Endothelial cell of umbilical vein (primary cell): ENCODE measurements at regions not wholly inside any gene's neighbourhood (a gene's known extent, or its start where the extent isn't known, plus 50 kb on each side); places are given as distances from the start of the nearest gene placed in this dataset.

Experiments used
- BruUV-seq: library from RNA; stranded (reverse); fragments of 400-500 nt; replicated peaks from 2 replicates; lab custom pipeline; 2021; lab: Mats Ljungman, UMichigan
- CTCF ChIA-PET: fragments of 300-600, 350-600 bp; sonication (Branson Sonifier 250); formaldehyde crosslinking; loops from one replicate; lab custom pipeline; 2021; ENCODE audit warnings: antibody characterized with exemption, inconsistent platforms; lab: Charles Lee
- POLR2A ChIA-PET: fragments of 300-600, 350-600 bp; sonication (Branson Sonifier 250); formaldehyde crosslinking; loops from one replicate; lab custom pipeline; 2021; ENCODE audit warnings: antibody characterized with exemption, inconsistent platforms; lab: Charles Lee
- DNase-seq: peaks from one replicate; pipeline ENCODE4 v3.0.0-alpha.2; 2011; ENCODE audit warnings: low read depth, low spot score
- FAIRE-seq: peaks from 2 replicates; lab custom pipeline; 2011; peaks lifted over from hg19 to GRCh38; lab: Jason Lieb, UNC
- H2AFZ ChIP-seq: 2 replicates; pipeline ENCODE4 v1.6.0; 2012; ENCODE audit warnings: low read depth, low read length, control low read depth, inconsistent platforms
- H3K27ac ChIP-seq: 2 replicates; pipeline ENCODE4 v1.5.1; 2011; ENCODE audit warnings: low read depth, mild to moderate bottlenecking, control low read depth, low read length, moderate library complexity; ENCODE audit not compliant: insufficient read depth
- H3K27me3 ChIP-seq, 2 experiments: 2 replicates each; pipeline versions ENCODE4 v1.6.0 to v1.6.1; 2011; ENCODE audit warnings: low read length in 2 of 2, mixed read lengths in 1 of 2; ENCODE audit not compliant: control insufficient read depth in 2 of 2, insufficient read depth in 2 of 2
- H3K36me3 ChIP-seq, 2 experiments: 2 replicates in 1 of 2; 3 replicates in 1 of 2; pipeline ENCODE4 v1.5.1; 2011; ENCODE audit warnings: low read length in 2 of 2, mild to moderate bottlenecking in 1 of 2, moderate library complexity in 1 of 2; ENCODE audit not compliant: control insufficient read depth in 2 of 2, insufficient read depth in 2 of 2; ENCODE audit errors: extremely low read depth in 1 of 2
- H3K4me1 ChIP-seq: 3 replicates; pipeline ENCODE4 v1.5.1; 2011; ENCODE audit warnings: mild to moderate bottlenecking, low read length; ENCODE audit not compliant: control insufficient read depth, insufficient read depth; ENCODE audit errors: extremely low read depth
- H3K4me2 ChIP-seq: 2 replicates; pipeline ENCODE4 v1.6.1; 2011; ENCODE audit warnings: low read length, control low read depth, mixed read lengths; ENCODE audit not compliant: insufficient read depth
- H3K4me3 ChIP-seq, 3 experiments: fragments of 200-600 bp in 1 of 3; sonication (generic), shearing (Covaris generic) in 1 of 3; replicated peaks in 1 of 3; 2 replicates each; pipeline ENCODE4 v1.5.1; 2011 to 2016; ENCODE audit warnings: control low read depth in 3 of 3, low read length in 3 of 3, mild to moderate bottlenecking in 2 of 3, inconsistent platforms in 1 of 3, low read depth in 1 of 3, moderate library complexity in 1 of 3; ENCODE audit not compliant: insufficient read depth in 1 of 3
- H3K79me2 ChIP-seq: 2 replicates; pipeline ENCODE4 v1.6.0; 2012; ENCODE audit warnings: low read length, inconsistent platforms; ENCODE audit not compliant: control insufficient read depth, insufficient read depth
- H3K9ac ChIP-seq: replicated peaks from 2 replicates; pipeline ENCODE3; 2011; ENCODE audit warnings: low read length, control low read depth; ENCODE audit not compliant: insufficient read depth; ENCODE audit errors: extremely low read depth
- H3K9me1 ChIP-seq: replicated peaks from 3 replicates; pipeline ENCODE4 v1.6.0; 2011; ENCODE audit warnings: mild to moderate bottlenecking, low read length; ENCODE audit not compliant: control insufficient read depth, insufficient read depth; ENCODE audit errors: extremely low read depth
- H3K9me3 ChIP-seq: replicated peaks from 2 replicates; pipeline ENCODE4 v1.5.1; 2012; ENCODE audit warnings: low read length, inconsistent platforms; ENCODE audit not compliant: control insufficient read depth, insufficient read depth
- H4K20me1 ChIP-seq: replicated peaks from 2 replicates; pipeline ENCODE3; 2011; ENCODE audit warnings: mild to moderate bottlenecking, low read length; ENCODE audit not compliant: control insufficient read depth, insufficient read depth; ENCODE audit errors: extremely low read depth
- EZH2 ChIP-seq: IDR thresholded peaks from 2 replicates; pipeline ENCODE4 v1.6.1; 2012; ENCODE audit warnings: borderline replicate concordance, low read depth, mild to moderate bottlenecking, moderate library complexity, low read length, inconsistent platforms; ENCODE audit not compliant: severe bottlenecking
- FOS ChIP-seq: IDR thresholded peaks from 2 replicates; pipeline ENCODE4 v1.6.1; 2011; ENCODE audit warnings: mild to moderate bottlenecking, low read length, moderate library complexity, borderline replicate concordance; ENCODE audit not compliant: insufficient read depth
- GATA2 ChIP-seq: IDR thresholded peaks from 2 replicates; pipeline ENCODE4 v1.7.0; 2011; ENCODE audit warnings: low read depth, mild to moderate bottlenecking, moderate library complexity, mixed read lengths, low read length; ENCODE audit not compliant: insufficient read length, insufficient read depth
- MAX ChIP-seq: IDR thresholded peaks from 2 replicates; pipeline ENCODE4 v1.6.1; 2011; ENCODE audit not compliant: insufficient read depth, insufficient read length
- MYC ChIP-seq: IDR thresholded peaks from one replicate; pipeline ENCODE4 v1.6.1; 2011; ENCODE audit warnings: mild to moderate bottlenecking, low read depth, low read length
- POLR2A ChIP-seq: IDR thresholded peaks from 2 replicates; pipeline ENCODE4 v1.6.1; 2012; ENCODE audit warnings: low read depth, mild to moderate bottlenecking, control low read depth, low read length
- dilution Hi-C: fragments of 300-500 bp; cut with MboI; formaldehyde crosslinking; loops from one replicate; pipeline ENCODE4 v1.15.0; 2019; ENCODE audit warnings: low sequenced_read_pairs; ENCODE audit not compliant: extremely low pct_ligation_motif_present
- intact Hi-C: fragments of 100-400 bp; cut with micrococcal nuclease; formaldehyde crosslinking; loops from one replicate; pipeline ENCODE4 v1.10.0; 2022

GRCh38 chr6:84854811-84855400 is 90.5 kb upstream of the TBX18 start:
- Histone ChIP-seq H3K4me3 (no peak overlapping the region), H3K27ac (no peak overlapping the region)
- no peak for TF ChIP-seq FOS

GRCh38 chr6:84853901-84854300 is 89.5 kb upstream of the TBX18 start:
- Histone ChIP-seq H3K9me1 (no peaks in the 10 kb centered on the region), H3K36me3 (no peaks in the 10 kb centered on the region), H3K4me3 (no peak overlapping the region), H3K27me3 (peaks cover 2 to 24% of the 10 kb centered on the region in 2 experiments), H3K4me2 (no peak overlapping the region), H3K79me2 (no peaks in the 10 kb centered on the region), H3K4me1 (no peaks in the 10 kb centered on the region), H3K9me3 (no peaks in the 10 kb centered on the region), H4K20me1 (no peaks in the 10 kb centered on the region), H2AFZ (no peak overlapping the region), H3K9ac (no peak overlapping the region), H3K27ac (no peak overlapping the region)
- no TSS peak for BruUV-seq
- FAIRE-seq = no peak
- ChIA-PET CTCF (interaction anchor here (1.2 kb wide), 1 partner anchor 9 kb away, joined by 3 read pairs; no protein-coding TSS in a partner anchor), POLR2A (no interaction called here)
- no peak for DNase-seq
- dilution Hi-C loops = no loop called here
- intact Hi-C loops = no loop called here
- TF ChIP-seq GATA2 (no peak), MAX (no peak), EZH2 (no peak), MYC (no peak), POLR2A (no peak)

More at GRCh38 chr6:84854811-84855400, 90.5 kb upstream of the TBX18 start:
- no peak overlapping the region for H3K9ac ChIP-seq
- FAIRE-seq = no peak
- POLR2A ChIA-PET = no interaction called here
- H2AFZ ChIP-seq = no peak overlapping the region
- H4K20me1 ChIP-seq = no peaks in the 10 kb centered on the region
- H3K36me3 ChIP-seq = no peaks in the 10 kb centered on the region
- no TSS peak for BruUV-seq
- H3K4me1 ChIP-seq = no peaks in the 10 kb centered on the region
- no peak for DNase-seq
- no peak overlapping the region for H3K4me2 ChIP-seq
- no peaks in the 10 kb centered on the region for H3K9me3 ChIP-seq
- H3K79me2 ChIP-seq = no peaks in the 10 kb centered on the region
- CTCF ChIA-PET = no interaction called here
- dilution Hi-C loops = no loop called here
- H3K9me1 ChIP-seq = no peaks in the 10 kb centered on the region
- intact Hi-C loops = no loop called here
- peaks cover 2 to 24% of the 10 kb centered on the region in 2 experiments for H3K27me3 ChIP-seq
